ENCODE measurements at regions not wholly inside any gene's neighbourhood (a gene's known extent, or its start where the extent isn't known, plus 50 kb on each side); places are given as distances from the start of the nearest gene placed in this dataset.

GRCh38 chr2:188645986-188646385, 328.2 kb upstream of the COL3A1 start:
- no peaks in the 10 kb centered on the region for H3K36me3 Mint-ChIP-seq
- ATAC-seq, result no peak
- DNase-seq, result no peak
- no peak overlapping the region for H3K4me3 Mint-ChIP-seq
- H3K27me3 Mint-ChIP-seq, result no peaks in the 10 kb centered on the region
- no peaks in the 10 kb centered on the region for H3K4me1 Mint-ChIP-seq
- CTCF ChIA-PET, result no interaction called here
- no peak overlapping the region for H3K27ac Mint-ChIP-seq
- H3K9me3 Mint-ChIP-seq (ENCODE audit: low read depth), result no peaks in the 10 kb centered on the region

GRCh38 chr2:188647430-188648070, 326.6 kb upstream of the COL3A1 start:
- Mint-ChIP-seq H3K27me3 (no peaks in the 10 kb centered on the region), H3K4me1 (no peaks in the 10 kb centered on the region), H3K9me3 (ENCODE audit: low read depth) (no peaks in the 10 kb centered on the region), H3K36me3 (no peaks in the 10 kb centered on the region), H3K27ac (no peak overlapping the region), H3K4me3 (no peak overlapping the region)
- no peak for ATAC-seq
- CTCF ChIA-PET, result no interaction called here
- DNase-seq, result no peak

DNA sequence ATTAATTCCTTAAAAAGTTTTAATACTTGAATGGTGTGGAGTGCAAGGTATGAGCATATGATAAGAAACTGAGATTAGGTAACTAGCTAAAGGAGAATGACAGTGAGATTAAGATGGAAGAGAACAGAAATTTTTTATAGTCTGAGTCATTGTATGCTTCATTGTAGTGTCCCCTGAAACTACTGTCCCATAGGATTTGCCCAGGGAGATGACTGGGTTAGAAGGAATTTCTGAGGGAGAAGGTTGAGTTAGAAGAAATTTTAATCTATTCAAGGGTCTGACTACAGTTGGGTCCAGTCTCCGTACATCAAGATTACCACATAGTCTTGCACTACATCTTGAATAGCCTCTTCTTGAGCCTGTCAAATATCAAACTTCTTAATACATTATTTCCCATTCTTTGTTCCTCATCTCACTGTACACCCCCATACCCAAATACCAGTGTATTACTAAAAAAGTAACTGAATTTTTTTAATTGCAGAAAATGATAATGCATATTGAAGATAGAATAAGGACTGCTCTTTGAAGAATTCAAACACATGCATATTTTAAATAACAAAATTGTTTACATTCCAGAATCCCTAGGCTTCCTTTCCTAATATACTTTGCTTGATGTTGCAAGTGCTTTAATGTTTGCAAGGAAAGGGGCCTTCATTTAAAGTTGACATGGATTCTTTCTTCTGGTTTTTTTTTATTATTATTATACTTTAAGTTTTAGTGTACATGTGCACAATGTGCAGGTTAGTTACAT, 314.3 kb upstream of the COL3A1 start:
- Mint-ChIP-seq H3K4me1 (no peaks in the 10 kb centered on the region), H3K4me3 (no peak overlapping the region), H3K27me3 (no peaks in the 10 kb centered on the region), H3K36me3 (no peaks in the 10 kb centered on the region), H3K9me3 (ENCODE audit: low read depth) (peaks cover 2% of the 10 kb centered on the region), H3K27ac (no peak overlapping the region)
- ATAC-seq, result no peak
- DNase-seq, result no peak
- CTCF ChIA-PET, result no interaction called here

DNA sequence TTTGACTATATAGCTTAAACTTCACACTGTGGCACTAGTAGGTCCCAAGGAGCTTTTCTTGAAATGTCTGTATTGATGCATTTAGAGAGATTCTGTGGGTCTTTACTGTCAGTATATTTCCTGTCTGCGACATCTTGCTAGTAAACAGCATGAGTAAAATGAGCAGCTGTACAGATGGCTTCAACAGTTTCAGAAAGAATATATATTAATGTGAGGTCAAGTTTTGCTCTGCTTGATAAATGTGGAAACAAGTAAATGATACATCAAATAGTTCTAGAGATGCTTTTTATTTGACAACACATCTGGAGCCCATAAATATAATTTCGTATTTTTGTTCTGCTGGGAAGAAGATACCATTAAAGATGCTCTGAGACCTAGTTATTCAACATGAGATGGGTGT, 310.9 kb upstream of the COL3A1 start:
- peaks cover 2% of the 10 kb centered on the region for H3K9me3 Mint-ChIP-seq (ENCODE audit: low read depth)
- CTCF ChIA-PET, result no interaction called here
- no peaks in the 10 kb centered on the region for H3K4me1 Mint-ChIP-seq
- no peak overlapping the region for H3K4me3 Mint-ChIP-seq
- no peak for DNase-seq
- H3K36me3 Mint-ChIP-seq, result no peaks in the 10 kb centered on the region
- H3K27me3 Mint-ChIP-seq, result no peaks in the 10 kb centered on the region
- no peak overlapping the region for H3K27ac Mint-ChIP-seq
- no peak for ATAC-seq

DNA sequence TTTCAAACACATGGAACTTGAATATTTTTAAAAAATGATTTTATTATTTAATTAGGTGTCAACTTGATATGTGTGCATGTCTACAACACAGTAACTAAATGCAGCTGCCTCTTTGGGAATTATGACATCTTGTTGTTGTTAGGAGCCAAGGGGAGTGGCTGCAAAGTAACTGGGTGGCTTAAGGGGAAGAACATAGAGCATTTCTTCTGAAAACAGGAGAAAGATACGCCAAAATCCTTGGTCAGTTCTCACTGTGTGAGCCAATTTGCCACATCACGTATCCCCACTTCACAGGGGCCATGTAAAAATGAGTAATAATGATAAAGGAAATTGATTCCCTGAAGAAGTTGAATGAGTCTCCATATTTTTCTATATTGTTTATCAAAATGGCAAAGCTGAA, 309.8 kb upstream of the COL3A1 start:
- no peak for ATAC-seq
- no peak for DNase-seq
- H3K4me3 Mint-ChIP-seq, result no peak overlapping the region
- no peaks in the 10 kb centered on the region for H3K27me3 Mint-ChIP-seq
- H3K36me3 Mint-ChIP-seq, result no peaks in the 10 kb centered on the region
- H3K4me1 Mint-ChIP-seq, result no peaks in the 10 kb centered on the region
- CTCF ChIA-PET, result no interaction called here
- H3K27ac Mint-ChIP-seq, result no peak overlapping the region
- H3K9me3 Mint-ChIP-seq (ENCODE audit: low read depth), result peaks cover 2% of the 10 kb centered on the region

DNA sequence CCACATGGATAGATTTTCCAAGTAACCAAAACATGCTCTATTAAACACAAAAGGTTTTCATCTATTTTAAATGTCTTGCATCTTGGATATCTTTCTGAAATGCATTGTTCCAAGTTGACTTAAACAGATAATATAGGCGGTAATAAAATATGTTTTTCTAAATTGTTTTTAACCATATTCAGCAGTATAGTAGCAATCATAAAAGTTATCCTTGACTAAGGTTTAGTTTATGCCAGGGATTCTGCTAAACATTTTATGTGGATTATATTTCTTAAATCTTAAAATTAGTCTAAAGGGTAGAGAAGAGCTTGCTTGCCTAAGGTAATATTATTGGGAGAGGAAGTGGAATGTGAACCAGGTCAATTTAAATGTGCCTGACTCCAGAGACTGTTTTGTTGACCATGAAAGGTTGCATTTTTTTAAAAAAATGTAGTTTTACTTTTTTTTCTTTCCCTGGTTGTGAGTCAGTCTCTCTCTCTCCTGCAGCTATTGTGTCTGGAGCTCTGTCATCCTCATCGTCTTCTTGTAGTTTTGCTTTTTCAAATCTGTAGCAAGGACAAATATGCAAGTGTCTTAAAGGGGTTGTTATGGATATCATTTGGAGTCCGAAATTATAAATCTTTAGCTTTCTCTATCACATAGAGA, 309.1 kb upstream of the COL3A1 start:
- DNase-seq, result no peak
- no peak overlapping the region for H3K4me3 Mint-ChIP-seq
- H3K9me3 Mint-ChIP-seq (ENCODE audit: low read depth), result peaks cover 2% of the 10 kb centered on the region
- no peaks in the 10 kb centered on the region for H3K4me1 Mint-ChIP-seq
- CTCF ChIA-PET, result no interaction called here
- H3K36me3 Mint-ChIP-seq, result no peaks in the 10 kb centered on the region
- H3K27me3 Mint-ChIP-seq, result no peaks in the 10 kb centered on the region
- H3K27ac Mint-ChIP-seq, result no peak overlapping the region
- no peak for ATAC-seq

DNA sequence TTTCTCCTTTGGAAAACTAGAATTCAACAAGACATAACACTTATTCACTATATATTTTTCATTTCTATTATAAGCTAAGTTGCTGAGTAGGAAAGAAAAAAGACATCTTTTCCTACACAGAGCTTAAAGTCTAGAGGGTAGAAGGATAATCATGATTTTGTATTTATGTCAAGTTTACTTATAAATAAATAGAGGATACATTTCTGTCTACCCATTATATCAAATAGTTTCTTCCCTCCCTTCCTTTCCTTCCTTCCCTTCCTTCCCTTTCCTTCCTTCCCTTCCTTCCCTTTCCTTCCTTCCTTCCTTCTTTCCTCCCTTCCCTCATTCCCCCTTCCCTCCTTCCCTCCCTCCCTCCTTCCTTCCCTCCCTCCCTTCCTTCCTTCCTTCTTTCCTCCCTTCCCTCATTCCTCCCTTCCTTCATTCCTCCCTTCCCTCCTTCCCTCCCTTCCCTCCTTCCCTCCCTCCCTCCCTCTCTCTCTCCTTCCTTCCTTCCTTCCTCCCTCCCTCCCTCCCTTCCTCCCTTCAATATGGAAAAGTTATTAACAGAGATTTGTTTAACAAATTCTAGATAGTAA, 308.4 kb upstream of the COL3A1 start:
- Mint-ChIP-seq H3K27me3 (no peaks in the 10 kb centered on the region), H3K9me3 (ENCODE audit: low read depth) (peaks cover 2% of the 10 kb centered on the region), H3K4me1 (no peaks in the 10 kb centered on the region), H3K27ac (no peak overlapping the region), H3K4me3 (no peak overlapping the region), H3K36me3 (no peaks in the 10 kb centered on the region)
- no peak for ATAC-seq
- CTCF ChIA-PET, result no interaction called here
- no peak for DNase-seq

GRCh38 chr2:188666503-188666902, 307.7 kb upstream of the COL3A1 start:
- no peak overlapping the region for H3K4me3 Mint-ChIP-seq
- no peaks in the 10 kb centered on the region for H3K27me3 Mint-ChIP-seq
- H3K4me1 Mint-ChIP-seq, result no peaks in the 10 kb centered on the region
- H3K9me3 Mint-ChIP-seq (ENCODE audit: low read depth), result peaks cover 2% of the 10 kb centered on the region
- DNase-seq (no peak), ATAC-seq (no peak)
- CTCF ChIA-PET, result no interaction called here
- no peaks in the 10 kb centered on the region for H3K36me3 Mint-ChIP-seq
- no peak overlapping the region for H3K27ac Mint-ChIP-seq

DNA sequence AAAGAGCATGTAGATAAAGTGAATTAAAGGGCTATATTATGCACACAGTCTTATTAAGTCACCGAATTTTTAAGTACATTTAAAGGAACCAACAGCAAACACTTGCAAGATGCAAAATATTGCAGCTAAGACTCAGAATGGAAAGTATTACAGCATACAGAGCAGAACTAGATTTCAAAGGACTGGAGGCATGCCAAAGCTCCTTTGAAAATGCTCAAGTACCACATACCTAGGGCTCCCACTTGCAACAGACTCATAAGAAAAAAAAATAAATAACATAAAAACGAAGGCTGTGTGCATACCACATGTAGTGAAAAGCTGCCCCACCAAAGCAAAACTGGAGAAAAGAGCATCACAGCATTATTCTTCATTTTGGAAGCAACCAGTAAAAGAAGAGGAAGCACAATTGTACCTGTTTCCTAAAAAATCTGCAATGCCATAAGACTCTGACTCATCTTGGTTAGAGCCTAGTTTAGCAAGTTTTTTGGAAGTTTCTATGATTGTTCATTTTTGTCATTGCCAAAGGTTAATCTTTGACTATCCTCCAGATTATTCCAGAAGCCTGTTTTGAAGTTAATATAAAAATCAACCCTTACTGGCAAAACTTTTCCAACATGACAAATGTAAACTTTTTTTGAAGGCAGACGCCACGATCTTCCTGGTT, 306.0 kb upstream of the COL3A1 start:
- DNase-seq (no peak), ATAC-seq (no peak)
- no peaks in the 10 kb centered on the region for H3K4me1 Mint-ChIP-seq
- H3K4me3 Mint-ChIP-seq, result no peak overlapping the region
- CTCF ChIA-PET, result no interaction called here
- no peaks in the 10 kb centered on the region for H3K36me3 Mint-ChIP-seq
- H3K27me3 Mint-ChIP-seq, result no peaks in the 10 kb centered on the region
- H3K27ac Mint-ChIP-seq, result no peak overlapping the region
- H3K9me3 Mint-ChIP-seq (ENCODE audit: low read depth), result no peaks in the 10 kb centered on the region

- CTCF ChIA-PET, result no interaction called here
- no peaks in the 10 kb centered on the region for H3K27me3 Mint-ChIP-seq
- no peaks in the 10 kb centered on the region for H3K36me3 Mint-ChIP-seq
- H3K9me3 Mint-ChIP-seq (ENCODE audit: low read depth), result peaks cover 4% of the 10 kb centered on the region
- H3K27ac Mint-ChIP-seq, result no peak overlapping the region
- no peaks in the 10 kb centered on the region for H3K4me1 Mint-ChIP-seq
- ATAC-seq, result no peak
- DNase-seq, result no peak
- H3K4me3 Mint-ChIP-seq, result no peak overlapping the region
These were observed 298.7 kb upstream of the COL3A1 start for GRCh38 chr2:188675391-188676009.

DNA sequence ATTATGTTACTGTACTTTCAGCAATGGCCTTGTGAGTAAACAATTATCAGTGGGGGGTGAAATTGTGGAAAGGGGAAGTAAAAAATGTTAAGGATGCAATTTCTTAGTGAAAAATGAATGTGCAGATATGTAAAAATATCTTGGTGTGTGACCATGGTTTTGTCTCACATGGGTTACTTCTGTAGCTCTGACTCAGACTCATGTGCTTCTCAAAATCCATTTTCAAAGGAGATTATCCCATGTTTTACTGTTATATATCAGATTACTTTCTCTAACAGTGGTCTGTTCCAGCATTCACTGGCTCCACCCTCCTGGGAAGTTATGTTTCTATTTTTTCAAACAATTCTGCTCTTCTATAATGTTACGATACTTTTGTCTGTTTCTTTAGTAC, 298.2 kb upstream of the COL3A1 start:
- no peak overlapping the region for H3K4me3 Mint-ChIP-seq
- no peaks in the 10 kb centered on the region for H3K36me3 Mint-ChIP-seq
- H3K27me3 Mint-ChIP-seq, result no peaks in the 10 kb centered on the region
- no peaks in the 10 kb centered on the region for H3K4me1 Mint-ChIP-seq
- DNase-seq, result no peak
- CTCF ChIA-PET, result no interaction called here
- no peak overlapping the region for H3K27ac Mint-ChIP-seq
- no peak for ATAC-seq
- peaks cover 4% of the 10 kb centered on the region for H3K9me3 Mint-ChIP-seq (ENCODE audit: low read depth)

- H3K9me3 Mint-ChIP-seq (ENCODE audit: low read depth), result peaks cover 4% of the 10 kb centered on the region
- no peak overlapping the region for H3K27ac Mint-ChIP-seq
- DNase-seq (no peak), ATAC-seq (no peak)
- no peaks in the 10 kb centered on the region for H3K36me3 Mint-ChIP-seq
- H3K4me1 Mint-ChIP-seq, result no peaks in the 10 kb centered on the region
- CTCF ChIA-PET, result no interaction called here
- H3K27me3 Mint-ChIP-seq, result no peaks in the 10 kb centered on the region
- no peak overlapping the region for H3K4me3 Mint-ChIP-seq
These were observed 297.0 kb upstream of the COL3A1 start for GRCh38 chr2:188677142-188677541.

DNA sequence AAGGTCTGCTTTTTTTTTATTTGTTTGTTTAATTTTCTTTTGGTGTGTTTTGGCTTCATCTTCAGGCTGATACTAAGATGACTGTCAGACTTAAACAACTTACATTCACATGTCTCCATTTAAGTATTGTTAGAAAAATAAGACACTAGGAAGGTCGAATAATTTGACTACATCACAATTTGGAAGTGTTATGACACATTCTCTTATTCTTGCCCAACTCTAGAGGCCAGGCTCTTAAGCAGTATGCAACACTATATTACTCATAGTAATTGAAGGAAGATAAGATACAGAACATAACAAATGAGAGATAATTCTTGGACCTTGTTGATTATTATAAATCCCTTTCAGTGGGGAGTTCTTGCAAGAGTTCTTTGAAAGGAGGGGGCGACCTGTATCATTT, 295.3 kb upstream of the COL3A1 start:
- peaks cover 4% of the 10 kb centered on the region for H3K9me3 Mint-ChIP-seq (ENCODE audit: low read depth)
- ATAC-seq, result no peak
- no peak overlapping the region for H3K27ac Mint-ChIP-seq
- CTCF ChIA-PET, result no interaction called here
- no peaks in the 10 kb centered on the region for H3K36me3 Mint-ChIP-seq
- H3K4me3 Mint-ChIP-seq, result no peak overlapping the region
- no peaks in the 10 kb centered on the region for H3K27me3 Mint-ChIP-seq
- no peak for DNase-seq
- H3K4me1 Mint-ChIP-seq, result no peaks in the 10 kb centered on the region
